PFSK-1 (cell line): ENCODE measurements at regions not wholly inside any gene's neighbourhood (a gene's known extent, or its start where the extent isn't known, plus 50 kb on each side); places are given as distances from the start of the nearest gene placed in this dataset.

Source experiments
- FOXP2 ChIP-seq: optimal IDR thresholded peaks from 2 replicates; pipeline ENCODE3; 2011; ENCODE audit warnings: borderline replicate concordance, control low read depth, inconsistent platforms; ENCODE audit not compliant: insufficient read depth; ENCODE audit errors: extremely low read length, extremely low read depth
- POLR2AphosphoS5 ChIP-seq: IDR thresholded peaks from 2 replicates; pipeline ENCODE4 v1.6.1; 2012; ENCODE audit warnings: low read depth, mild to moderate bottlenecking, control low read depth, low read length, moderate library complexity
- SIN3A ChIP-seq: IDR thresholded peaks from 2 replicates; pipeline ENCODE4 v1.6.1; 2012; ENCODE audit warnings: mild to moderate bottlenecking, low read length, moderate library complexity, borderline replicate concordance; ENCODE audit not compliant: insufficient read depth
- TAF1 ChIP-seq: IDR thresholded peaks from 2 replicates; pipeline ENCODE4 v1.6.1; 2012; ENCODE audit warnings: low read length, control low read depth, borderline replicate concordance; ENCODE audit not compliant: insufficient read depth
- TF ChIP-seq, protein P1 (sequence below), 2 experiments: IDR thresholded peaks; 2 replicates each; pipeline versions ENCODE4 v1.6.1 to v1.8.0; 2011 to 2012; ENCODE audit warnings: low read depth in 2 of 2, low read length in 2 of 2, control low read depth in 1 of 2, inconsistent platforms in 1 of 2, mild to moderate bottlenecking in 1 of 2, moderate library complexity in 1 of 2; ENCODE audit not compliant: insufficient read depth in 1 of 2

DNA sequence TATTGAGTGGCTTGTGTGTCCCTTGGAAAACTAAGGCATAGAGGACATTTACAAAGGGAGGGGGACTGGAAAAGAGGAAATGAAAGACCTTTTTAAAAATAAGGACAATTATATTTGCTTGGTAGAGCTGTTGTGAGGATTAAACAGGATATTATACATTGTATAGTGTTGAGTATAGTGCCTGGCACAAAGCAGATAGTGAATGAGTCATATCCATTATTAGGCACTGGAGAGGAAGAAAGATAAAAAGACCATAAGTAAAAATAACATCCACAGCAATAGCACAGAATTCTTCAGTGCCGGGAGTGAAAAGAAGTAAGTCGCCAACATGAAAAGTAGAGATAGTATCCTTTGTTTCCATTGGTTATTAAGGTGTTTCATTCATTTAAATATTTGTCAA is 623.3 kb downstream of the PDCD6IP start:
- no peak for TF ChIP-seq FOXP2
- TF ChIP-seq, protein P1, sequence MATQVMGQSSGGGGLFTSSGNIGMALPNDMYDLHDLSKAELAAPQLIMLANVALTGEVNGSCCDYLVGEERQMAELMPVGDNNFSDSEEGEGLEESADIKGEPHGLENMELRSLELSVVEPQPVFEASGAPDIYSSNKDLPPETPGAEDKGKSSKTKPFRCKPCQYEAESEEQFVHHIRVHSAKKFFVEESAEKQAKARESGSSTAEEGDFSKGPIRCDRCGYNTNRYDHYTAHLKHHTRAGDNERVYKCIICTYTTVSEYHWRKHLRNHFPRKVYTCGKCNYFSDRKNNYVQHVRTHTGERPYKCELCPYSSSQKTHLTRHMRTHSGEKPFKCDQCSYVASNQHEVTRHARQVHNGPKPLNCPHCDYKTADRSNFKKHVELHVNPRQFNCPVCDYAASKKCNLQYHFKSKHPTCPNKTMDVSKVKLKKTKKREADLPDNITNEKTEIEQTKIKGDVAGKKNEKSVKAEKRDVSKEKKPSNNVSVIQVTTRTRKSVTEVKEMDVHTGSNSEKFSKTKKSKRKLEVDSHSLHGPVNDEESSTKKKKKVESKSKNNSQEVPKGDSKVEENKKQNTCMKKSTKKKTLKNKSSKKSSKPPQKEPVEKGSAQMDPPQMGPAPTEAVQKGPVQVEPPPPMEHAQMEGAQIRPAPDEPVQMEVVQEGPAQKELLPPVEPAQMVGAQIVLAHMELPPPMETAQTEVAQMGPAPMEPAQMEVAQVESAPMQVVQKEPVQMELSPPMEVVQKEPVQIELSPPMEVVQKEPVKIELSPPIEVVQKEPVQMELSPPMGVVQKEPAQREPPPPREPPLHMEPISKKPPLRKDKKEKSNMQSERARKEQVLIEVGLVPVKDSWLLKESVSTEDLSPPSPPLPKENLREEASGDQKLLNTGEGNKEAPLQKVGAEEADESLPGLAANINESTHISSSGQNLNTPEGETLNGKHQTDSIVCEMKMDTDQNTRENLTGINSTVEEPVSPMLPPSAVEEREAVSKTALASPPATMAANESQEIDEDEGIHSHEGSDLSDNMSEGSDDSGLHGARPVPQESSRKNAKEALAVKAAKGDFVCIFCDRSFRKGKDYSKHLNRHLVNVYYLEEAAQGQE (IDR thresholded peaks at IDR 0.05; ENCODE audit: insufficient read depth in 1 of 2, low read depth in 2 of 2, low read length in 2 of 2) = no peak
- no peak for TF ChIP-seq POLR2AphosphoS5
- no peak for TF ChIP-seq TAF1
- TF ChIP-seq SIN3A = no peak

DNA sequence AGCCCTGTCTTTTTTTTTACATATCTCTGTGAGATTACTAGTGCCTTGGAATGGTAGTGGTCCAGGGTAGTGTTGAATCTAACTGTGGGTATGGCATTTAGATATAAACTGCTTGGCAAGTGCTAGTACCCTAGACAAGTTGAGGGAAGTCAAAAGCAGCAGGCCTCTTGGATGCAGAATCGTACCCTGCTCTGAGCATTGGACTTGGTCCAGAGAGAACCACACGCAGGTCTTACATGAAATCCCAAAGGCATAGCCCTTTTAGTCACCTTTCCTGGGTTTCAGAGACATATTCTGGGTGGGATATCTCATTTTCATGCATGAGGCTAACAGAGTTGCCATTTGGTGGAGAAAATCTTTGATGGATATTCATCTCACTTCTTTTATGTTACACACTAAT is 641.4 kb downstream of the PDCD6IP start:
- TF ChIP-seq TAF1 (no peak), SIN3A (no peak), FOXP2 (no peak), POLR2AphosphoS5 (no peak)
- TF ChIP-seq, protein P1 (IDR thresholded peaks at IDR 0.05; ENCODE audit: insufficient read depth in 1 of 2, low read depth in 2 of 2, low read length in 2 of 2) = no peak

DNA sequence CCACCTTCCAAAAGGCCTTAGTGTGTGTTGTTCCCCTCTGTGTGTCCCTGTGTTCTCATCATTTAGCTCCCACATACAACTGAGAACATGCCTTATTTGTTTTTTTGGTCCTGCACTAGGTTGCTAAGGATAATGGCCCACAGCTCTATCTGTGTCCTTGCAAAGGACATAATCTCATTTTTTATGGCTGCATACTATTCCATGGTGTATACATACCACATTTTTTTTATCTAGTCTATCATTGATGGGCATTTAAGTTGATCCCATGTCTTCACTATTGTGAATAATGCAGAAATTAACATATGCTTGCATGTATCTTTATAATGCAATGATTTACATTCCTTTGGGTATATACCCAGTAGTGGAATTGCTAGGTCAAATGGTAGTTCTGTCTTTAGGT is 645.7 kb downstream of the PDCD6IP start:
- TF ChIP-seq SIN3A (no peak), POLR2AphosphoS5 (no peak), TAF1 (no peak), FOXP2 (no peak)
- TF ChIP-seq, protein P1 (IDR thresholded peaks at IDR 0.05; ENCODE audit: insufficient read depth in 1 of 2, low read depth in 2 of 2, low read length in 2 of 2) = no peak

DNA sequence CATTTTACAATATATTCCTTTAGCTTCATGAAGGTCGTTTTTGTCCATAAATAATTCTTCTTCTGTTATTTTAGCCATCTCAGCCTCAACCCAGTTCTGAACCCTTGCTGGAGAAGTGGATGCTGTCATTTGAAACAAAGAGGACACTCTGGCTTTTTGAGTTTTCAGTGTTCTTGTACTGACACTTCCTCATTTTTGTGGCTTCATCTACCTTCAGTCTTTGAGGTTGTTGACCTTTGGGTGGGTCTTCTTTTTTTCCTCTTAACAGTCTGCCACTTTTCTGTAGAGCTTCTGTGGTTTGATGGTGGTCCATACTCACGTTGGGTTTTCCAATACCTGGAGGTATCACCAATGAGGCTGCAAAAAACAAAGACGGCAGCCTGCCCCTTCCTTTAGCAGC is 650.9 kb downstream of the PDCD6IP start:
- no peak for TF ChIP-seq TAF1
- TF ChIP-seq, protein P1 (IDR thresholded peaks at IDR 0.05; ENCODE audit: insufficient read depth in 1 of 2, low read depth in 2 of 2, low read length in 2 of 2) = no peak
- TF ChIP-seq SIN3A = no peak
- TF ChIP-seq FOXP2 = no peak
- no peak for TF ChIP-seq POLR2AphosphoS5

DNA sequence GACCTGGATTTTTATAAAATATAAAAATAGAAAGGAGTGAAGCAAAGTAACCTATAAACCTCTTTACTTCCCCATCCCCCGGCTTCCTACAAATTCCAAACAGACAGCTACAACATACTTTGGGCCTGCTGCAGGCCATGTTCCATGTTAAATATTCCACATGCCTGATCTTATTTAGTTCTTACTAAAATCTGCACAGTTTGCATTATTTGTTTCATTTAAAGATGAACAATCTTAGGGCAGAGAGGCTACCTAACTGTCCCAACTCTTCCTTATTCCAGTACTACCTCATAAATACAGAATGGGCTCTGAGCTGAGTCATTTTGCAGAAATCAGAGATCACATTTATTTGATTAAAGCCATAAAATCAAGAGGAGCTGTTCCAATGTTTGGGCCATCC is 665.0 kb downstream of the PDCD6IP start:
- TF ChIP-seq POLR2AphosphoS5 (no peak), FOXP2 (no peak), TAF1 (no peak), SIN3A (no peak)
- TF ChIP-seq, protein P1 (IDR thresholded peaks at IDR 0.05; ENCODE audit: insufficient read depth in 1 of 2, low read depth in 2 of 2, low read length in 2 of 2) = no peak
